HG03097 (cell line): ENCODE measurements at regions not wholly inside any gene's neighbourhood (a gene's known extent, or its start where the extent isn't known, plus 50 kb on each side); places are given as distances from the start of the nearest gene placed in this dataset.

Source experiments
- ATAC-seq: cut with Tn5 transposase; IDR thresholded peaks from one replicate; pipeline ENCODE4 v1.9.1; 2021; ENCODE audit not compliant: unreplicated experiment, low FRiP score

GRCh38 chr3:182384221-182384620 lies 409.1 kb upstream of the ATP11B start:
- ATAC-seq = no peak

DNA sequence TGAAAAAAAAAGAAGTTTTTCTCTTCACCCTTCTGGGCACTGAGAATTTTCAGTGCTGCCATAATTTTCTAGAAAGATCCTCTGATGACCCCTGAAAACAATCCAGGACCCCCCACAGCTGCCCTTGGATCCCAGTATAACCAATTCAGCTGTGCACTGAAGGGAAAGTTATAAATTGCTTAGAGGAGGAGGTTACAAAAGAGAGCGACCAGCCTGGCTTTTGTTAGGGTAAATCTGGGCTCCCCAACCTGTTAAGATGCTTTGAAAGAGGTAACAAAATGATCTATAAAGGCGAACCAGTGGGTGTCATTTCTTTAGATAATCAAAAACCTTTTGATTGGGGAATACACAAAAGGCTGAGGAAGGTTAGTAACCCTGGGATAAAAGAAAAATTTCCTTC lies 407.9 kb upstream of the ATP11B start:
- no peak for ATAC-seq

DNA sequence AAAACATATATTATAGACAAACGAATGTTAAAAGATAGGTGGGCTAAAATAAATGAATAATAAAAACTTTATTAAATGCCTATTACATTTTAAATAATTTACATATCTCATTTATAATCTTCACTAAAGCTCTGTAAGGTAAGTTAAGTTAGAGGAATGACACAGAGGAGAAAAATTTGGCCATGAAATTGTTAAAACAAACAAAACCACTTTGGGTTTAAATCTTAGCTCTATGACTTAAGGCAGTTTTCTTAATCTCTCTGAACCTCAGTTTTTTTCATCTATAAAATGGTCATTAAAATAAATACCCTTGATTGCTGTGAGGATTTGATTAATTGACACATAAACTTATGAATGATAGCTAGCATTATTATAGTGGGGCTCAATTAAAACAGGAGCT lies 404.8 kb upstream of the ATP11B start:
- ATAC-seq = no peak

GRCh38 chr3:182389071-182389815 lies 404.1 kb upstream of the ATP11B start:
- no peak for ATAC-seq

DNA sequence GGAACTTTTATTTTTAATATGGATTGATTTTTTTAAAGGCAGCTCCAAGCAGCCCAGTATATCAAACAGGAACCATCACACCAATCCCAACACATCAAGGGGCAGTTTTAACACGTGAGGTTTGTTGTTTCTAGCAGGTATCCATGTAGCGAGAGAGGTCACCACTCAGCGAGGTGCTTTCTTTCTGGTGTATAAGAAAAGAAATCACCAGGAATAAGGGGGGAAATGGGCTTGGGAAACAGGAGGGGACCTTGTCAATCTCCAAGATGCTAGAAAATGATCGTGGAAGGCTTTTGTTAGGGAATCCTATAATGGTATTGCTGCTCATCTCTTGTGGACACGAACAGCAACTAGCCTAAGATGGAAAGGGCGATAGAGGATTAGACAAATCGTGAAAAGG lies 402.9 kb upstream of the ATP11B start:
- no peak for ATAC-seq

DNA sequence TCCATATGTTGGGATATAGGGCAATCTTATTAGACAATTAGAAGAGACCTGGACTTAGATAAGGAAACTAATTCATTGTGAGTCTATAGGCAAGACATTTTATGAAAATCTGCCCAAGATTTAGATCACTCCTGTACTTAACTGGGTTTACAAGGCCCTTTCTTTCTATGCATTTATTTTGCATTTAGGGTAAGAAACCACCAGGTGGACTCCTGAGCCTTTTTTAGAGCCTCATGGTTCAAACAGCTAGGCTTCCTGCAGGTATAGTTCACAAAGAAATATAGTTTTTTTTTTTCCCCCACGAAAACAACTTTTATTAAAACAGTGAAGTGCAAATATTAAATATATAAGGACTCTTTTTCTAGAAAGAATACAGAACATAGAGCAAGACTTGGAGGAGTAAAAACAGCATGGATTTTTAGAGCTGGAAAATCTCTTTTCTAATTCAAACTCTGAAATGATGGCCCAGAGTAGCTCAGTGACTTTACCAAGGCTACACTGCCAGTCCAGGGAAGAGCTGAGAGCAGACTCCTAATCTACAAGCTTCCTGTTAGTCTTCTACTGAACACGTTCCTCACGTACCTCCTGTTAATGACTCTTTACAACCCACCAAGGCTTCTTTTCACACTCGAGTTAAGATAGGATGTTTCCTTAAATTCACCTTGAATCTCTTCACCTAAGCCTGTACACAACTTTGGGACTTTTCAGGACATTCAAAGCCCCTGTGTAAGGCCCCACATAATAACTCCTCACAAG lies 400.9 kb upstream of the ATP11B start:
- ATAC-seq = no peak

- ATAC-seq = no peak
Observed at GRCh38 chr3:182393151-182393550, 400.2 kb upstream of the ATP11B start.

DNA sequence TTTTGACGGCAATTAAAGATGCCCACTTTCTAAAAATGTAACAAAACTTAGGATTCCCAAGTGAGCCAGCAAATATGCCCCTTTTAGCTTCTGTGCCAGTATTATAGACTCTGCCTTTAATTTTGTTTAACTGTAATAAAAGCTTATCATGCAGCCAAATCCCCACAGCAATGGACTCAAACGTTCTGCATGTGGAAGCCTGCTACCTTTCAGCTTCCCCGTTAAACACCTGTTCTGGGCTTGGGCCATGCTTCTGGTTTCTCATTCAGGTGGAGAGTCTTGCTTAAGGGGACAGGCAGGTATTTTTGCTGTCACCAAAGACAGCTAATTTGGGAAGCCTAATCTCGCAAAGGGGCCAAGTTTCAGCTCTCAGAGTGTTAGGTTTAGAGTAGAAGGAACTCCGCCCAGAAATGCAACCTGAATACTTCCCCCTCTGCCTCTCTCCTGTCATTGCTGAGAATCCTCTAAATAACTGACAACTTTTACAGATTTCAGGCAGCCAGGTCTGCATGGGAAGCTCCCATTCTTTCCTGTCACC lies 399.4 kb upstream of the ATP11B start:
- ATAC-seq = no peak

- no peak for ATAC-seq
Observed at GRCh38 chr3:182397164-182397563, 396.1 kb upstream of the ATP11B start.

DNA sequence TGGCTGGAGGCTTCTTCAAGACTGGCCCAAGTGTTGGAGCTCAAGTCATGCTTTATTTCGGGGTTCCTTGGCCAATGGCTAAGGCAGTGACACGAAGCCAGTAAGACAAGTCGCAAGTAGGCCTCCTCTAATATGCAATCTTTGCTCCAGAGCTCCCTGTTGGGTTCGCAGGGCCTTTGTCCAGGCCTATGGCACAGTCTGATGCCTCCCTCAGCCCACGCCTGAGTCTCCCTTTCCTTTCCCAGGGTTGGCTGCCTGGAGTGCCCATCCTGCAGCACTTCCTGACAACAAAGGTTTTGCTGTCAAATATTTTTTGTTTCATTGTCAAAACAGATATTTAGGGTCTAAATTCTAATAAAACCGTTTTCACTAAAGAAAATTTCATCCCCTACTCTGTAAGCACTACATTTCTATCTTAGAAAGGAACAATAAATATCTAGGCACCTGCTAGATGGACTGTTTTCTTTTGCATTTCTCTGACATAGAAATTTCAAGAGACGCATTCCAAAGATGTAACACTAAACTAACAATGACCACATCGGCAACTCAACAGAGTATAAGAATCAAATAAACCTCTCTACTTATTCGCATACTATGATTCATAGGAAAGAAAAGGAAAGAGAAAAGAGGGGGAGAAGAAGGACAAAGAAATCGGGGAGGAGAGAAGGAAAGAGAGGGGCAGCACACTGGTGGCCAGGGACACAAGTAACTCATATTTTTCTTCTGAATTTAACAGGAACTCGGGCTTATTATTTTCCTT lies 393.1 kb upstream of the ATP11B start:
- ATAC-seq = no peak

GRCh38 chr3:182400838-182401237 lies 392.5 kb upstream of the ATP11B start:
- no peak for ATAC-seq

DNA sequence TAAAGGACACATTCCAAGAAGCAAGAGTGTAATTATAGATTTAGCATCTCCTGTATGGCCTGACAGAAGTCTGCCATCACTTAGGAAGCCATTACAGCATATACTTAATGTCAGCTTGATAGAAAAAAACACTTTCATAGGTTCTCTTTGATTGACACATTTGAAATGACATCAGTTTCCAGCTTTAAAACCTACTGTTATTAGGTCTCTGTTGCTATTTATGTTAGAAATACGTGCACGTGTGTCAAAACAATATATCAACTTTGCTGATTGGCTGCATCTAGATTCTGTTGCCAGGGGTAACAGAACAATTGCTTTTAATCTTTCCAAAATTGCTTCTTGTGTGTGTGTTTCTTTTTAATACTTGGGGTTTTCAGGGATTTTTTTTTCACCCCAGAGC lies 389.3 kb upstream of the ATP11B start:
- ATAC-seq = no peak

GRCh38 chr3:182405759-182406158 lies 387.5 kb upstream of the ATP11B start:
- ATAC-seq = no peak

GRCh38 chr3:182406786-182407185 lies 386.5 kb upstream of the ATP11B start:
- no peak for ATAC-seq

- no peak for ATAC-seq
Observed at GRCh38 chr3:182410051-182410450, 383.3 kb upstream of the ATP11B start.

- no peak for ATAC-seq
Observed at GRCh38 chr3:182412066-182412465, 381.2 kb upstream of the ATP11B start.

GRCh38 chr3:182413061-182413460 lies 380.2 kb upstream of the ATP11B start:
- ATAC-seq = no peak

DNA sequence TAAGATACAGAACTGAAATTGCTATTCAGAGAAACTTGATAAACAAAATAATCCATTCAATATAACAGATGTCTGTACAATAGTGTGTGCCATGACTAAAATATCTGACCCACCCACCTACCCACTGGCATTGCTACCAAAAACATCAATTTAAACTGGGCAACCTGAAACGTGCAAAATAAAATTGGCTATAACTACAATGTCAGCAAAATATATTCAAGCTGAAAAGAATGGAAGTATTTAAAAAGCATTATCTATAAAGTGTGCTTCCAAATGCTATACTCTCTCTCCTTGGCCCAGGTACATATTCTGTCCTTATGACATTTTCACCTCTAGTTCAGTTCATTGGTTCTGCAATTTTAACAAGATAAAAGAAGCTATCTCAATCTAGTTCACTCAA lies 379.6 kb upstream of the ATP11B start:
- ATAC-seq = no peak

DNA sequence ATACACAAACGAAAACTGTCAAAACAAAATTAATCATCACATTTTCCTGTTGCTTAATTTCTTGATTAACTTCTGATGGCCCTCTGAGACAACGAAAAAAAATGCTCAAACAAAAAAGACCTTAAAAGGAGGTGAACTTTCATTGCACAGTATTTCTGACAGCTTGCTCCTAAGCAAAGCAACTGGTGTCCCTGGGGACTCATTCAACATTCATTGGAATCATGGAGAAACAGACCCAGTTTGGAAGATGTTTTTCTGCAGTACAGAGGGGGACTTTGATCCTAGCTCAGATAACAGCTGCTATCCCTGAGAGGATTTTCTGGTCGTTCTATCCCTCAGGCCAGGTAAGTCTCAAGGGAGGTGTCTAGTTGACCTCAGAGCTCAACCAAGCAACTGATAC lies 378.7 kb upstream of the ATP11B start:
- ATAC-seq = no peak

DNA sequence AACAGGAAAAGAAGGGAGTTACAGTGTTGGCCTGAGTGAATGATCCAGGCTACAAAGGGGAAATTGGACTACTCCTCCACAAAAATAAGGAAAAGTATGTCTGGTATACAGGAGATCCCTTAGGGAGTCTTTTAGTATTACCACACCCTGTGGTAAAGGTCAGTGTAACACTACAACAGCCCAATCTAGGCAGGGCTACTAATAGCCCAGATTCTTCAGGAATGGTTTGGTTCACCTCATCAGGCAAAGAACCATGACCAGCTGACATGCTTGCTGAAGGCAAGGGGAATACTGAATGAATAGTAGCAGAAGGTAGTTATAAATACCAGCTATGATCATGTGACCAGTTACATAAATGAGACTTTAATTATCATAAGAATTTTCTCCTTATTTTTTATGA lies 372.6 kb upstream of the ATP11B start:
- ATAC-seq = no peak

DNA sequence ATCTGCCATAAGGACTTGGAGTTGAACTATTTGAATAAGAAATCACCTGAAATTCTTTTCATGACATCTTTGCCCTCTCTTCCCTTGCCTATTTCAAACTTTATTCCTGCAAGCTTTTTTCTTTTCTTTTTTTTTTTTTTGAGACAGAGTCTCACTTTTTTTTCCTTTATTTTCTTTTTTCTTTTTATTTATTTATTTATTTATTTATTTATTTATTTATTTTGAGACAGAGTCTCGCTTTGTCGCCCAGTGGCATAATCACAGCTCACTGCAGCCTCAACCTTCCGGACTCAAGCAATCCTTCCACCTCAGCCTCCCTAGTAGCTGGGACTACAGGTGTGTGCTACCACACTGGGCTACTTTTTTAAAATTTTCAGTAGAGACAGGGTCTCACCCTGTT lies 369.3 kb upstream of the ATP11B start:
- ATAC-seq = no peak
